ENCODE measurements at regions not wholly inside any gene's neighbourhood (a gene's known extent, or its start where the extent isn't known, plus 50 kb on each side); places are given as distances from the start of the nearest gene placed in this dataset.
A peak's percentile ranks its signal among the peaks of the same experiment; 100 is the strongest.
"Not testable (repeated sequence)": the region's sequence is repeated elsewhere in the genome, so short reads cannot be mapped to it uniquely, and the experiment has no call there.

DNA sequence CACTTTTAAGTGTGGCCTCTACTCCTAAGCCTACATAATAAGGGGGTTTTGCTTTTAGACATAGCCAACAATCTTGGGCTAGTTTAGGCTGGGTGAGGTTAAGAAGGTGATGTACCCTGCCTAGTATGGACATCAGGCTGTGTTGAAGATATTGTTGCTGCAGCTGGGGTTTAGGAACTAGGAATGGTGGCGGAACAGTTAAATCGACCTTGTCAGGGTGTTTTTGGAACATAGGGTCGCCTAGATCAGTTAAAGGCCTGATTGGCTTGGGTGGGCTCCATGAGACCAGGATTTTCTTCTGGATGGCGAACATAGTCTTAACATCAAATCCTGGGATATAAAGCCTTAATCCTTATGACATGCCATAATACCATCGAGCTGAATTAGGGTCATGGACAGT is 156.1 kb downstream of the TRIM27 start:
- no peak for DNase-seq (ENCODE audit: low read depth, low spot score)

DNA sequence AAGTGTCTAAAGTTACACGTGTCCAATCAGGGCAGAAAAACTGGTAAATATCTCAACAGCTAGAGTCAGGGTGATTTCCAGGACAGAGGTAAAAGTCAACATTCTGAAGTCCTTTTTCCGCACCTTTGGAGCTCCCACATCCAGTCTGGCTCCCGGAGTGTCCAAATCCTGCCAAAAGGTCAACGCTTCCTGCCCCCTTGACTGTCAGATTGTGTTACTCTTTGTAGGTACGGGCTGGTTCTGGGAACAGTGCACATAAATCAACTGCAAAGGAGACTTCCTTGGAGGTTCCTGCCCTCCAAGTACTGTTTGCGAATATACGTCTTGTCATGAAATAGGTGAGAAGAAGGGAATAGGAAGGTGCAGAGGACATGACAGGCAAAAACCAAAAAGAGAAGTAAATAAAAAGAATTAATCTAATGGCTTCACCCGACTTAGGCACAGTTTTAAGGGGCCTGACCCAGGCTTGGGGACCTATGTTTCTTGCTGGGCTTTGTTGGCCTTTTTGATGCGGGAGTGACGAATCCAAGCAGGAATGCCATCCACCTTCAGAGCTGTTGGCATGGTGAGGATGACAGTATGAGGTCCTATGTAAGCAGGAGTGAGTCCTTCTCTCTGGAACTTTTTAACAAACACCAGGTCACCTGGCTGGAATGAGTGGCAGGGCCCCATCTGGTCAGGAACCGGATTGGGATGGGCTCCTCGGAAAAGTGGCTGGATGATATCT is 155.4 kb downstream of the TRIM27 start:
- no peak for DNase-seq (ENCODE audit: low read depth, low spot score)

- peak; percentile 81 for DNase-seq (ENCODE audit: low read depth, low spot score)
These were observed 154.0 kb downstream of the TRIM27 start for GRCh38 chr6:28769626-28770402.

DNA sequence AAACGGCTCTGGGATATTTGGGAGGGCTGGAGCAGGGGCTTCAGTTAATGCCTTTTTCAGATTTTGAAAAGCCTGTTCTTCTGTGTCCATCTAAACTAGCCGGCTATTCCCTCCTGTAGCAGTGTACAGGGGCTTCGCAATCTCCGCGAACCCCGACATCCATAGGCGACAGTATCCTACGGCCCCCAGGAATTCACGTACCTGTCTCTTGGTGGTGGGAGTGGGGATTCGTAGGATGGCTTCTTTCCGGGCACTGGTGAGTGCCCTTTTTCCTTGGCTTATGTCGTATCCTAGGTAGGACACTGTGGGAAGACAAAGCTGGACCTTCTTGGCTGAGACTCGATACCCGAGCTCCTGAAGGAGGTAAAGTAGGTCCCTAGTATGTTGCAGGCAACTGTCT is 153.1 kb downstream of the TRIM27 start:
- DNase-seq (ENCODE audit: low read depth, low spot score): no peak

GRCh38 chr6:28771401-28772267 is 152.2 kb downstream of the TRIM27 start:
- DNase-seq (ENCODE audit: low read depth, low spot score): peak; percentile 79

DNA sequence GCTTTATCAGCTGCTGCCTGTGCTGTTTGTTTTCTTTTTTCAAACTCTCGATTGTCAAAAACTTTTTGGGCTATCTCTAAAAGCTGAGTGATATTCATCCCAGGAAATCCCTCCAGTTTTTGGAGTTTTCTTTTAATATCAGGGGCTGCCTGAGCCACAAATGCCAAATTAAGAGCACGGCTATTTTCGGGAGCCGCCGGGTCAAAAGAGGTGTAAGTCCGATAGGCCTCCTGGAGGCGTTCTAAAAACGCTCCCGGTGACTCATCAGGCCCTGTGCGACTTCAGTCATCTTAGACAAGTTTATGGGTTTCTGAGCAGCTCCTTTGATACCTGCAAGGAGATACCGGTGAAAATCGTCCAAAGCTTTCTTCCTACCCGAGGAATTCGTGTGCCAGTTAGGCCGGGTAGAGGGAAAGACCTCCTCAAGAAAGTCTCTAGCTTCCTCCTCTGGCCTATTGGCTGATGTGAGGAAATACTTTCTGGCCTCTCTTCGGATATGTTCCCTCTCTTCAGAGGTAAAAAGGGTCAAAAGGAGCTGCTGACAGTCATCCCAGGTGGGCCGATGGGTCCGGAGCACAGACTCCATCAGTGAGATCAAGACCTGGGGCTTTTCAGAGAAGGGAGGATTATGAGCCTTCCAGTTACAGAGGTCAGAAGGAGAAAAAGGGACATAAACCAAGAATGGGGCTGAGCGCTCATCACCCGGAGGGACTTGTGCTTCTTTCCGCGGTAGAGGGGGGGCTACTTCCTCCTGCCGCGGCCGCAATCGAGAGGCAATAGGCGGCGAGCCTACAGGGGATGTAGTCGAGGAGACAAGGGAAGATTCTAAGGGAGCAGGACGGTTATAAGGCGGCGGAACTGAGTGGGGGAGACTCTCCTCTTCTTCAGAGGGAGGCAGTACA is 151.1 kb downstream of the TRIM27 start:
- DNase-seq (ENCODE audit: low read depth, low spot score): peak; percentile 70

DNA sequence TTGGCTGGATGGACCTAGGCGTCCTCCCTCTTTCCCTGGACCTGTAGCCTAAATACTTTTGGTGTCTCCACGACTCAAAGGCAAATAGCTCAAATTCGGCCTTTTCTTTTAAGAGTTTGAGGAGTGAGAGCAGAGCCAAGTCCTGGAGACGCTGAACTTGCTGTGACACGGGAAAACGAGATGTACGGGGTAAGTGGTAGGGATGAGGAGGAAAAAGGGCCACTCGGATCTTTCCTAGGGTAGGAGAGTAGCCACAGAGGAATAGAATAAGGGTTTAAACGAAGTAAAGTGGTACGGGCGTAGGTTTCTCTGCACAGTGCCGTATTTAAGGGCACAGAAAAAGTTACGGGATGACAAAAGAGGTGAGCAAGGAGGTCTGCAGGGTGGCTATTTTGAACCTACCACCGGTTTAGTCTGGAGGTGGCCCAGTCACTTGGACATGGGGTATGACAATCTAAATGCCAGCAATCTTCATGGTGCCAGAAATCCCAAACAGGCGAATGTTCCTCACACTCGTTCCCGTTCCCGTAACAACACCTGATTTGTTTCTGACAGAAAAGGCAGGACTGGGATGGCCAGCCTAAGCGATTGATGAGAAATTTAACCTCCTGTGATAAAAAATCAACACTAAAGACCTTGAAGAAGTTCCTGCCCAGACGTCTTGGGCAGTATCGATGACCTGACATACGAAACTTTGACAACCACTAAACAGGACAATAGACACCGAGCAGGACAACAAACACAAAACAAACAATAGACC is 149.3 kb downstream of the TRIM27 start:
- DNase-seq (ENCODE audit: low read depth, low spot score): no peak

GRCh38 chr6:28775052-28775376 is 148.8 kb downstream of the TRIM27 start:
- peak; percentile 30 for DNase-seq (ENCODE audit: low read depth, low spot score)

DNA sequence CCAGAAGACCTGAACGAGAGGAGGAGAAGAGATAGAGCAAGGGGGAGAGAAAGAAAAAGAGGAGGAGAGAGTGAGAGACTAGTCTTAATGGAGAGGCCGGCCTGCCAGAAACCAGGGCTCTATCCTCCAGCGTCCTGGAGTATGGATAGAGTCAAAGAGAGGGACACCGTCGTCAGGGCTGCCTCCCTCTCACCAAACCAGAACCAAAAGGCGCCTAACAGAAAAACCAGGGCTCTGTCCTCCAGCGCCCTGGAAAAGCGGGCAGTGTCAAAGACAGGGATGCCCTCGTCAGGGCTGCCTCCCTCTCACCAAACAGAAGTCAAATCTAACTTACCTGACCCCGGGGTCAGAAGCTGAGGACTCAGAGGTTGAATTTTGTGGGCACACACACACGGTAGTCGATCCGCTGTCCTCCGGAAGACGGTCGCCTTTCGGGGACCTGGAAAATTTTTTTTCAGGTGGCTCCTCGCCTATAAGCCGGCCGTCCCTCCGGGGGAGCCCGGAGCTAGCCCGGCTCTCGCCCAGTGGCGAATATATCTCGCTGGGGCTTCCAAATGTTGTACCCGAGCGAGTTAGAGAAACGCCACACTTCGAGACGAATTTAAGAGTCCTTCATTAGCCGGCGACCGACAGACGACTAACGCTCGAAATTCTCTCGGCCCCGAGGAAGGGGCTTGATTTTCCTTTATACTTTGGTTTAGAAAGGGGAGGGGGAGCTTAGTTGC is 148.2 kb downstream of the TRIM27 start:
- peak; percentile 54 for DNase-seq (ENCODE audit: low read depth, low spot score)

- peak; percentile 80 for DNase-seq (ENCODE audit: low read depth, low spot score)
These were observed 147.3 kb downstream of the TRIM27 start for GRCh38 chr6:28776269-28777146.

DNA sequence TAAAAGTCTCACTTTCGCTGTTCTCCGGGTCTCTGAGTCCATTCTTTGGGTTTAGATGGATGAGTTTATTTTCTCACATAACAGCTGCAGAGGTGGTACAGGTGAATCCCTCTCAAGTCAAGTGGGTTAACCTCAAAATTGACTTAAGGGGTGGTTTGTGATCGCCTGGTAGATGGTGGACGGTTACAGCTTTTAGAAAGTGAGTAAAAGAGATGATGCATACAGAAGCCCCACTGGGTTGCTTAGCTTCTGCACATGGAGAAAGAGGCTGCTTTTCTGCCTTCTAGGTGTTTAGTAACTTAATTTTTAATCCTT is 146.7 kb downstream of the TRIM27 start:
- DNase-seq (ENCODE audit: low read depth, low spot score): no peak

- peak; percentile 4 for DNase-seq (ENCODE audit: low read depth, low spot score)
These were observed 141.6 kb downstream of the TRIM27 start for GRCh38 chr6:28782113-28782673.

DNA sequence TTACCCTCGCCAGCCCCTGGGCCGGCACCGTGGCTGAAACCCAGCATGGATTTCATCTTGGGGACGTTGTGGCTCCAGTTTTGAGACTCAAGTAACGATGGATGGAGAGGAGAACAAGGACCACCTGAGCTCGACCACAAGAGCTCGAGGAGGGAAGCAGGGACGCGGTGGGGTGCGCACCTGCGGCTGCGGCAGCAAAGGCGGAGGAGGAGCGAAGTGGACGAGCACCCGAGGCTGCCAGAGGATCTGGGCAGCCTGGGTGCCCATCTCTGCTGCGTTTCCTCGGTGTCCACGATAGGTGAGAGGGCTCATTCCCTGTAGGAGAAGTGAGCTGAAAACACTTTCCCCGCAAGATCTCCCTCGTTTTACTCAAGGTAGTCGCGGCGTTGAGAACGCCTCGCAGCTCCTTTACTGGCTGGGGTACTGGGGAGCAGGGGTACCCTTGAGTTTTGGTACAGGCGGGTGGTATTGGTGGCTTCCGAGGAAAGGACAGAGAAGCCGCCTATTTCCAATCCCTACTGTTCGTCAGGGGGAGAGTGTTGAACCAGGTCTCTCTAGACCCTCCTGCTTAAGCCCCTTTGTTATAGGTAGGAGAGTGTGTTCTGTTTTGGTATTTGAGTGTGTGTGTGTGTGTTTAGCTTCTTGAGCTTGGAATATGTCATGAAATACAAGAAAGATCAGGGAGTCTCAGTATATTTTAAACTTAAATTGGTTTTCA is 137.7 kb downstream of the TRIM27 start:
- no peak for DNase-seq (ENCODE audit: low read depth, low spot score)

GRCh38 chr6:28789553-28790083 is 134.2 kb downstream of the TRIM27 start:
- peak; percentile 91 for DNase-seq (ENCODE audit: low read depth, low spot score)

DNA sequence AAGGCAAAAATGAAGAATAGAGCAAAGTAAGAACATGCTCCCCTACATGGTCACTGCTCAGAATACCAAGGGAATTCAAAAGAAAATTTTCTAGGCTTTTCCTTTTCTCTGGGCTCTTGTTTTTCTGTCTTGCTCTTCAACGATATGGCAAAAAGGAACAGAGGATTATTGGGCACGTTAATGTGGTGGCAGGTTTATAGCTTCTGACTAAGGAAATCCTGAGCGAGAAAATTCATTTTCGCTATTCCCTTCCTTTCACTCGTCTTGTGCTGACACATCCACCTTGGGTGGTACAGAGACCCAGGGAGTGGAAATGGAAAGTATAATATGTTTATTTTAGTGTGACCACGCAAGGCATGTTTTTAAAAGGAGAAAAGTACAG is 132.8 kb downstream of the TRIM27 start:
- DNase-seq (ENCODE audit: low read depth, low spot score): no peak

DNA sequence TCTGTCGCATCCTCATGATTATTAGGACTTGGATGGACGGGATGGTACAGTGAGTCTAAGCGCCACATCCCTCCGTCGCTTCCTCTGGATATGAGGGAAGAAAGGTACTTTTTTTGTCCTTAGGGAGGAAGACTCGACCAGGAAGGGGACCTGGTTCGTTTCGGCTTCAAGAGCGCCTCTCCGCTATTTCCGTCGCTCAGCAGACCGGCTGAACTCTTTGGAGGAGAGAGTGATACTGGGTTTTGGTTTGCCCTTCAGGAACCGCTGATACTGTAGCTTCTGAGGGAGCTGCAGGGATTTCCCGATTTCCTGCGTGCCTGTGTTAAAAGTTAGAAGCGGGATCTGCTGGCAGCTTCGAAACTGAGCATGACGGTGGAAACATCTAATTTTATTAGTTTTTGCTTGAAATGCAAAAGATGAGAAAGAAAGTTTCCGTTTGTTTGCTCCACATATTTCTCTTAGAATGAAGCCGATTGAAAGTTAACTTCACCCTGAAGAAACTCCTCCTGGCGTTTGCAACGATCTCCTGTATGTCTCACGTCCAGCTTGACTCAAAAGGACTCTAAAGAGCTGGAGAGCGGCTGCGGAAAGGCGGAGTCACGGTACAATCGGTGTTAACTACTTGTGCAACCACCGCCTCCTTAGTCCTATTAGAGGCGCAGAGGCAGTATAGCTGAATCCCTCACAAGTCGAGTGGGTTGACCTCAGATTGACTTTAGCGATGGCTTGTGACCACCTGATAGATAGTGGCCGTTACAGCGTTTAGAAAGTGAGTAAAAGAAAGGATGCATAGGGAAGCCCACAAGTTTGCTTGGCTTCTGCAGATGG is 129.4 kb downstream of the TRIM27 start:
- peak; percentile 77 for DNase-seq (ENCODE audit: low read depth, low spot score)

DNA sequence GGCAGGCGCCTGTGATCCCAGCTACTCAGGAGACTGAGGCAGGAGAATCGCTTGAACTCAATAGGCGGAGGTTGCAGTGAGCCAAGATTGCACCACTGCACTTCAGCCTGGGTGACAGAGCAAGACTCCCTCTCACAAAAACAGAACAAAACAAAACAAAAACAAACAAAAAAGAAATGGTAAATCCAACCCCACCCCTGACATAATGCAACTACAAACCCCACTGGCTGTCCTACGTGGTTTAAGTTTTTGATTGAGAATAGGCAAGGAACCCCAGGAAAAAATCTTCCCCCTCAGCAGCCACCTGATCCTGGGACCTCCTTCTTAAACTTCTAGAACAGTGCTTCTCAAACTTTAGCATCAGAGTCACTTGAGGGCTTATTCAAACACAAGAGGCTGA is 123.1 kb downstream of the TRIM27 start:
- DNase-seq (ENCODE audit: low read depth, low spot score): not testable (repeated sequence)

Measured in ELF-1 (cell line).